GM23248 (cell line): ENCODE measurements at regions not wholly inside any gene's neighbourhood (a gene's known extent, or its start where the extent isn't known, plus 50 kb on each side); places are given as distances from the start of the nearest gene placed in this dataset.

Source experiments
- DNase-seq: peaks from one replicate; pipeline ENCODE4 v3.0.0-alpha.2; 2015
- H2AFZ ChIP-seq: fragments of 200-600 bp; sonication (generic); 2 replicates; pipeline ENCODE4 v1.6.1; 2016; ENCODE audit warnings: antibody characterized with exemption
- H3F3A ChIP-seq: fragments of 200-600 bp; sonication (generic); 2 replicates; pipeline ENCODE4 v1.6.1; 2016; ENCODE audit warnings: mild to moderate bottlenecking, antibody characterized with exemption, mixed run types; ENCODE audit not compliant: insufficient read depth
- H3K27ac ChIP-seq: fragments of 200-600 bp; sonication (generic); 2 replicates; pipeline ENCODE4 v1.5.1; 2016; ENCODE audit warnings: mild to moderate bottlenecking
- H3K27me3 ChIP-seq: fragments of 200-600 bp; sonication (generic); replicated peaks from 2 replicates; pipeline ENCODE4 v1.6.1; 2016; ENCODE audit warnings: mild to moderate bottlenecking; ENCODE audit not compliant: insufficient read depth
- H3K36me3 ChIP-seq: fragments of 200-600 bp; sonication (generic); 2 replicates; pipeline ENCODE4 v1.6.1; 2016; ENCODE audit warnings: low read depth, mild to moderate bottlenecking
- H3K4me1 ChIP-seq: fragments of 200-600 bp; sonication (generic); 2 replicates; pipeline ENCODE4 v1.6.1; 2016; ENCODE audit warnings: mild to moderate bottlenecking; ENCODE audit not compliant: insufficient read depth
- H3K4me2 ChIP-seq: fragments of 200-600 bp; sonication (generic); one replicate; pipeline ENCODE4 v1.6.1; 2016; ENCODE audit warnings: mild to moderate bottlenecking; ENCODE audit not compliant: unreplicated experiment
- H3K4me3 ChIP-seq: fragments of 200-600 bp; sonication (generic); 2 replicates; pipeline ENCODE4 v1.5.1; 2016; ENCODE audit warnings: mild to moderate bottlenecking
- H3K79me2 ChIP-seq: fragments of 200-600 bp; sonication (generic); 2 replicates; pipeline ENCODE4 v1.6.1; 2016; ENCODE audit warnings: mild to moderate bottlenecking; ENCODE audit not compliant: insufficient read depth
- H3K9ac ChIP-seq: fragments of 200-600 bp; sonication (generic); 2 replicates; pipeline ENCODE4 v1.6.1; 2016; ENCODE audit warnings: mild to moderate bottlenecking
- H3K9me2 ChIP-seq: fragments of 200-600 bp; sonication (generic); 2 replicates; pipeline ENCODE4 v1.6.1; 2016; ENCODE audit warnings: mixed run types, mild to moderate bottlenecking, moderate library complexity; ENCODE audit not compliant: insufficient read depth
- H3K9me3 ChIP-seq: fragments of 200-600 bp; sonication (generic); one replicate; pipeline ENCODE4 v1.6.1; 2017; ENCODE audit warnings: low read depth
- H4K20me1 ChIP-seq: fragments of 200-600 bp; sonication (generic); 2 replicates; pipeline ENCODE4 v1.6.0; 2016; ENCODE audit not compliant: insufficient read depth
- EZH2 ChIP-seq: fragments of 200-600 bp; sonication (generic); IDR thresholded peaks from 2 replicates; pipeline ENCODE4 v1.6.1; 2018; ENCODE audit warnings: antibody characterized with exemption, mild to moderate bottlenecking; ENCODE audit not compliant: insufficient read depth, poor library complexity, severe bottlenecking
- EZH2phosphoT487 ChIP-seq: fragments of 200-600 bp; sonication (generic); IDR thresholded peaks from 2 replicates; pipeline ENCODE4 v1.6.1; 2018; ENCODE audit warnings: antibody characterized with exemption, moderate library complexity, mild to moderate bottlenecking, low read depth; ENCODE audit not compliant: insufficient read depth
- WGBS, 2 experiments: methylation state at CpG; one replicate each; pipeline ENCODE4 v1.1.6; 2015 to 2017; ENCODE audit warnings: low lambda C conversion rate in 2 of 2, low coverage in 1 of 2; ENCODE audit errors: missing lambda C conversion rate in 2 of 2; 5-methylcytosine and 5-hydroxymethylcytosine counted together
- in situ Hi-C: fragments of 300-500 bp; cut with MboI; formaldehyde crosslinking; loops from 2 replicates; pipeline ENCODE4 v1.15.0; 2020

DNA sequence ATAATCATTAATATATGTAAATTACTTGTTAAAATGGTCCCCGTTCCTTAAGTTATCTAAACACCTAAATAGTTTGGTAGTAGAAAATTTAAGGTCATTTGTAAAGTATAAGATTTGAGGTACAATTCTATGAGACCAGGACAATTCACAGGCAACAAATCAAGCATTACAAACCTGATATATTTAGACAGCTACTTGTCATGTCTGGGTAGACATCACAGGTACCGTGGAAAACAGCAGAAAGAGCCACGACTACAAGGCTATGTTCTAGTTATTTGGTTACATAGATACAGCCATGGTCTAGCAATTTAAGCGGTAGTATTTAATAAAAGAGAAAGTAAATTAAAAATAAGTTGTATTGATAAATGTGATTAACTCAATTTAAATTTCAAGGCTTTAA, 393.1 kb upstream of the ID4 start:
- Histone ChIP-seq H3K4me2 (no peak overlapping the region), H3K79me2 (no peaks in the 10 kb centered on the region), H3K9ac (no peak overlapping the region), H2AFZ (no peak overlapping the region), H3K27ac (no peak overlapping the region), H3K27me3 (no peaks in the 10 kb centered on the region; the same call in 1 of the 2 replicates), H3F3A (no peaks in the 10 kb centered on the region), H3K4me3 (no peak overlapping the region), H3K4me1 (no peaks in the 10 kb centered on the region), H3K9me2 (no peaks in the 10 kb centered on the region), H3K9me3 (no peaks in the 10 kb centered on the region), H4K20me1 (no peaks in the 10 kb centered on the region), H3K36me3 (no peaks in the 10 kb centered on the region)
- TF ChIP-seq EZH2 (no peak), EZH2phosphoT487 (no peak)
- in situ Hi-C loops = no loop called here
- WGBS, 2 experiments = 62 to 65% methylated on average over 4 of the region's 4 CpGs
- DNase-seq = no peak

- DNase-seq = no peak
- Histone ChIP-seq H3F3A (no peaks in the 10 kb centered on the region), H3K27ac (no peak overlapping the region), H3K9ac (no peak overlapping the region), H3K9me2 (no peaks in the 10 kb centered on the region), H3K4me3 (no peak overlapping the region), H4K20me1 (no peaks in the 10 kb centered on the region), H3K4me2 (no peak overlapping the region), H3K9me3 (no peaks in the 10 kb centered on the region), H3K4me1 (no peaks in the 10 kb centered on the region), H3K27me3 (no peaks in the 10 kb centered on the region; the same call in 1 of the 2 replicates), H3K79me2 (no peaks in the 10 kb centered on the region), H3K36me3 (no peaks in the 10 kb centered on the region), H2AFZ (no peak overlapping the region)
- WGBS, 2 experiments = 89 to 90% methylated on average over 1 of the region's 1 CpG
- TF ChIP-seq EZH2phosphoT487 (no peak), EZH2 (no peak)
- in situ Hi-C loops = no loop called here
Observed at GRCh38 chr6:19444481-19444880, 392.7 kb upstream of the ID4 start.

- no peak overlapping the region for H3K4me2 ChIP-seq
- H3K4me3 ChIP-seq = no peak overlapping the region
- no peaks in the 10 kb centered on the region for H3K9me3 ChIP-seq
- in situ Hi-C loops = no loop called here
- TF ChIP-seq EZH2 = no peak
- no peaks in the 10 kb centered on the region for H3K9me2 ChIP-seq
- no peaks in the 10 kb centered on the region for H4K20me1 ChIP-seq
- H3K27ac ChIP-seq = no peak overlapping the region
- H3K9ac ChIP-seq = no peak overlapping the region
- no peaks in the 10 kb centered on the region for H3K79me2 ChIP-seq
- 92% methylated on average over 3 of the region's 3 CpGs for WGBS, 2 experiments
- no peaks in the 10 kb centered on the region for H3K4me1 ChIP-seq
- H3K36me3 ChIP-seq = no peaks in the 10 kb centered on the region
- DNase-seq = no peak
- no peaks in the 10 kb centered on the region; the same call in 1 of the 2 replicates for H3K27me3 ChIP-seq
- H2AFZ ChIP-seq = no peak overlapping the region
- no peaks in the 10 kb centered on the region for H3F3A ChIP-seq
Observed at GRCh38 chr6:19446570-19446969, 390.6 kb upstream of the ID4 start.

GRCh38 chr6:19450651-19451050, 386.5 kb upstream of the ID4 start:
- 87 to 88% methylated on average over 1 of the region's 1 CpG for WGBS, 2 experiments
- no peaks in the 10 kb centered on the region for H3K36me3 ChIP-seq
- no peaks in the 10 kb centered on the region for H3K9me2 ChIP-seq
- no peaks in the 10 kb centered on the region for H3K79me2 ChIP-seq
- no peak overlapping the region for H3K9ac ChIP-seq
- no peak overlapping the region for H3K27ac ChIP-seq
- H3F3A ChIP-seq = no peaks in the 10 kb centered on the region
- DNase-seq = no peak
- H3K4me2 ChIP-seq = no peak overlapping the region
- no peaks in the 10 kb centered on the region for H4K20me1 ChIP-seq
- in situ Hi-C loops = no loop called here
- H3K9me3 ChIP-seq = no peaks in the 10 kb centered on the region
- TF ChIP-seq EZH2phosphoT487 = no peak
- TF ChIP-seq EZH2 = no peak
- no peak overlapping the region for H2AFZ ChIP-seq
- no peak overlapping the region for H3K4me3 ChIP-seq
- no peaks in the 10 kb centered on the region for H3K27me3 ChIP-seq
- no peaks in the 10 kb centered on the region for H3K4me1 ChIP-seq

DNA sequence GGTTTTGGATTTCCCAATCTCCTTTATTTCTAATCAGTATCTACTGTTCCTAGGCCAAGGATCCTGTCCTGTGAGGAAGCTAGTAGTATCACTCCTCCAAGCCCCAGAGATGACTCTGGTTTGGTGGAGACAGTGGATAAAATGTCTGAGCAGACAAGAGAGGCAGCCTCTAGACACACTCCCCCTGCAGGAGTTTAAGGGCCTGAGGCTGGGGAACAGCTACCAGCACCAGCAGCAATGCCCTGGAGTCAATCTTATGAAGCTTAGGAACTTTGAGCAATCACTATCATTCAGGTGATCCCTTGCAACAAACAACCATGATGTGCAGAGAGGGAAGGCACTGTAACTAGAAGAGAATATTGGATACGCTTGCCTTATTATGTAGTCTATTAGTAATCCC, 384.7 kb upstream of the ID4 start:
- DNase-seq = no peak
- Histone ChIP-seq H3K4me1 (no peaks in the 10 kb centered on the region), H2AFZ (no peak overlapping the region), H3F3A (no peaks in the 10 kb centered on the region), H3K79me2 (no peaks in the 10 kb centered on the region), H3K9me3 (no peaks in the 10 kb centered on the region), H3K27ac (no peak overlapping the region), H3K9me2 (no peaks in the 10 kb centered on the region), H3K9ac (no peak overlapping the region), H3K4me3 (no peak overlapping the region), H3K36me3 (no peaks in the 10 kb centered on the region), H4K20me1 (no peaks in the 10 kb centered on the region), H3K4me2 (no peak overlapping the region), H3K27me3 (no peaks in the 10 kb centered on the region)
- TF ChIP-seq EZH2 (no peak), EZH2phosphoT487 (no peak)
- in situ Hi-C loops = no loop called here
- WGBS, 2 experiments = 71 to 96% methylated on average over 1 of the region's 1 CpG
